Smooth muscle cell (in vitro differentiated cells): ENCODE measurements at regions not wholly inside any gene's neighbourhood (a gene's known extent, or its start where the extent isn't known, plus 50 kb on each side); places are given as distances from the start of the nearest gene placed in this dataset.

ENCODE experiments used
- DNase-seq: peaks from one replicate; lab custom pipeline; 2025; ENCODE audit not compliant: unreplicated experiment; lab: John Stamatoyannopoulos, UW
- H2AFZ ChIP-seq: fragments of 200-600 bp; sonication (generic); 2 replicates; pipeline ENCODE4 v1.6.0; 2016; ENCODE audit warnings: antibody characterized with exemption, low read depth, mild to moderate bottlenecking
- H3F3A ChIP-seq: fragments of 200-600 bp; sonication (generic); 2 replicates; pipeline ENCODE4 v1.6.0; 2017; ENCODE audit warnings: antibody characterized with exemption, low read depth
- H3K27ac ChIP-seq: fragments of 200-600 bp; sonication (generic); 2 replicates; pipeline ENCODE4 v1.5.1; 2016; ENCODE audit warnings: low read depth, mild to moderate bottlenecking
- H3K27me3 ChIP-seq: fragments of 200-600 bp; sonication (generic); 2 replicates; pipeline ENCODE4 v1.6.1; 2016; ENCODE audit warnings: low read depth, mild to moderate bottlenecking
- H3K36me3 ChIP-seq: fragments of 200-600 bp; sonication (generic); 2 replicates; pipeline ENCODE4 v1.5.1; 2016; ENCODE audit warnings: low read depth
- H3K4me1 ChIP-seq: fragments of 200-600 bp; sonication (generic); 2 replicates; pipeline ENCODE4 v1.5.1; 2016; ENCODE audit warnings: low read depth
- H3K4me2 ChIP-seq: fragments of 200-600 bp; sonication (generic); 2 replicates; pipeline ENCODE4 v1.6.0; 2016; ENCODE audit warnings: mild to moderate bottlenecking
- H3K4me3 ChIP-seq: fragments of 200-600 bp; sonication (generic); 2 replicates; pipeline ENCODE4 v1.5.1; 2016; ENCODE audit warnings: mild to moderate bottlenecking
- H3K79me2 ChIP-seq: fragments of 200-600 bp; sonication (generic); 2 replicates; pipeline ENCODE4 v1.6.0; 2016; ENCODE audit warnings: low read depth, mild to moderate bottlenecking
- H3K9ac ChIP-seq: fragments of 200-600 bp; sonication (generic); 2 replicates; pipeline ENCODE4 v1.6.0; 2016; ENCODE audit warnings: low read depth
- H3K9me3 ChIP-seq: fragments of 200-600 bp; sonication (generic); replicated peaks from 2 replicates; pipeline ENCODE4 v1.5.1; 2016; ENCODE audit warnings: low read depth
- H4K20me1 ChIP-seq: fragments of 200-600 bp; sonication (generic); 2 replicates; pipeline ENCODE4 v1.6.0; 2016; ENCODE audit warnings: low read depth
- WGBS: methylation state at CpG from one replicate; pipeline ENCODE4 v1.1.7; 2016; ENCODE audit warnings: low lambda C conversion rate; 5-methylcytosine and 5-hydroxymethylcytosine counted together
- TF ChIP-seq, protein P1 (sequence below): fragments of 200-600 bp; sonication (generic); IDR thresholded peaks from 2 replicates; pipeline ENCODE4 v1.5.1; 2017; ENCODE audit warnings: borderline replicate concordance, mild to moderate bottlenecking, antibody characterized with exemption; ENCODE audit not compliant: insufficient read depth, poor library complexity, severe bottlenecking

GRCh38 chr20:24737212-24737850 is 211.7 kb upstream of the CST7 start:
- WGBS = 92% methylated on average over 10 of the region's 10 CpGs
- Histone ChIP-seq H3K9ac (no peak overlapping the region), H3K9me3 (no peaks in the 10 kb centered on the region), H3K27ac (no peak overlapping the region), H3K36me3 (no peaks in the 10 kb centered on the region), H2AFZ (no peak overlapping the region), H3K4me3 (no peak overlapping the region), H3K4me2 (no peak overlapping the region), H3K4me1 (no peaks in the 10 kb centered on the region), H3K27me3 (no peaks in the 10 kb centered on the region), H3K79me2 (no peaks in the 10 kb centered on the region), H4K20me1 (no peaks in the 10 kb centered on the region), H3F3A (peaks cover 13% of the 10 kb centered on the region)
- TF ChIP-seq, protein P1, sequence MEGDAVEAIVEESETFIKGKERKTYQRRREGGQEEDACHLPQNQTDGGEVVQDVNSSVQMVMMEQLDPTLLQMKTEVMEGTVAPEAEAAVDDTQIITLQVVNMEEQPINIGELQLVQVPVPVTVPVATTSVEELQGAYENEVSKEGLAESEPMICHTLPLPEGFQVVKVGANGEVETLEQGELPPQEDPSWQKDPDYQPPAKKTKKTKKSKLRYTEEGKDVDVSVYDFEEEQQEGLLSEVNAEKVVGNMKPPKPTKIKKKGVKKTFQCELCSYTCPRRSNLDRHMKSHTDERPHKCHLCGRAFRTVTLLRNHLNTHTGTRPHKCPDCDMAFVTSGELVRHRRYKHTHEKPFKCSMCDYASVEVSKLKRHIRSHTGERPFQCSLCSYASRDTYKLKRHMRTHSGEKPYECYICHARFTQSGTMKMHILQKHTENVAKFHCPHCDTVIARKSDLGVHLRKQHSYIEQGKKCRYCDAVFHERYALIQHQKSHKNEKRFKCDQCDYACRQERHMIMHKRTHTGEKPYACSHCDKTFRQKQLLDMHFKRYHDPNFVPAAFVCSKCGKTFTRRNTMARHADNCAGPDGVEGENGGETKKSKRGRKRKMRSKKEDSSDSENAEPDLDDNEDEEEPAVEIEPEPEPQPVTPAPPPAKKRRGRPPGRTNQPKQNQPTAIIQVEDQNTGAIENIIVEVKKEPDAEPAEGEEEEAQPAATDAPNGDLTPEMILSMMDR = no peak
- DNase-seq = no peak

- Histone ChIP-seq H3K9ac (no peak overlapping the region), H3F3A (peaks cover 13% of the 10 kb centered on the region), H3K27me3 (no peaks in the 10 kb centered on the region), H3K79me2 (no peaks in the 10 kb centered on the region), H3K27ac (no peak overlapping the region), H3K4me3 (no peak overlapping the region), H3K4me2 (no peak overlapping the region), H3K4me1 (no peaks in the 10 kb centered on the region), H4K20me1 (no peaks in the 10 kb centered on the region), H2AFZ (no peak overlapping the region), H3K36me3 (no peaks in the 10 kb centered on the region), H3K9me3 (no peaks in the 10 kb centered on the region)
- WGBS = 92% methylated on average over 9 of the region's 9 CpGs
- TF ChIP-seq, protein P1 = no peak
- no peak for DNase-seq
Measured at GRCh38 chr20:24738058-24738775, 210.9 kb upstream of the CST7 start.

DNA sequence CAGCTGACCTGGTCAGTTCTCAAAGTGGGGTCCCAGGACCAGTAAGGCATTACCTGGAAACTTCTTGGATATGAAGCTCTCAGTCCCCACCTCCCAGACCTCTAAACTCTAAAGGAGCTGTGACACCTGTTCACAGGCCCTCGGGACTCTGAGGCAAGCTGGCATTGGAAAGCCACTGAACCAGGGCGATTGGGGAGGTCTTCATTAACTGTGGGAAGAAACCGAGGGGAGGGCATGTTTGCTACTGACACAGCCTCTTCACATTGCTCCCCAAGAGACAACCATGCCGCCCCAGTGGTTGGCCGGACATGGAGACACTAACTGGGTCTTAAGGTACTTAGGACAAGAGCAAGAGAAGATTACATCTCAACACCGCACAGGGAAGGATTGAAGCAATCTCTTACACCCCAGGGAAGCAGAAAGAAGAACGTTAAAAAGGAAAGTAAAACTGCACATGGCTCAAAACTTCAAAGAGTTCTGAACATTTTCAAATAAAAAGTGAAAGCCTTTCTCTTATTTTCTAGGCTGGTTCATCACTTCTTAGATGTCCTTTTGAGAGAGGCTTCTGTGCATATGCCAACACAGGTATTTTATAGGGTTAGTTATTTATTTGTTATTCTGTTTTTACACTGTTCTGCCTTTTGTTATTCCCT is 210.0 kb upstream of the CST7 start:
- Histone ChIP-seq H3K4me2 (no peak overlapping the region), H3K9ac (no peak overlapping the region), H3K27ac (no peak overlapping the region), H3K4me3 (no peak overlapping the region), H2AFZ (no peak overlapping the region), H3K27me3 (no peaks in the 10 kb centered on the region), H3K79me2 (no peaks in the 10 kb centered on the region), H3F3A (peaks cover 13% of the 10 kb centered on the region), H3K36me3 (no peaks in the 10 kb centered on the region), H3K4me1 (no peaks in the 10 kb centered on the region), H3K9me3 (no peaks in the 10 kb centered on the region), H4K20me1 (no peaks in the 10 kb centered on the region)
- no peak for DNase-seq
- 86% methylated on average over 7 of the region's 7 CpGs for WGBS
- TF ChIP-seq, protein P1 = no peak
